ENCODE measurements at regions not wholly inside any gene's neighbourhood (a gene's known extent, or its start where the extent isn't known, plus 50 kb on each side); places are given as distances from the start of the nearest gene placed in this dataset.
A peak's percentile ranks its signal among the peaks of the same experiment; 100 is the strongest.
"Not testable (repeated sequence)": the region's sequence is repeated elsewhere in the genome, so short reads cannot be mapped to it uniquely, and the experiment has no call there.

- not testable (repeated sequence) for DNase-seq; H3K4me3 ChIP-seq; H3K4me1 ChIP-seq (ENCODE audit: control insufficient read depth in 5 of 5, insufficient read depth in 5 of 5, low read length in 5 of 5); ATAC-seq (ENCODE audit: insufficient read depth, low FRiP score); H3K27ac ChIP-seq (ENCODE audit: low read depth in 1 of 2, low read length in 1 of 2); H3K9ac ChIP-seq (ENCODE audit: insufficient read depth in 1 of 2, low read length in 2 of 2); H3K36me3 ChIP-seq (ENCODE audit: control insufficient read depth in 4 of 4, insufficient read depth in 4 of 4, low read length in 4 of 4); H3K27me3 ChIP-seq (ENCODE audit: control insufficient read depth in 3 of 3, insufficient read depth in 3 of 3, low read length in 2 of 3); H3K9me3 ChIP-seq (ENCODE audit: control insufficient read depth in 4 of 4, insufficient read depth in 3 of 4, low read length in 3 of 4)
- 43% methylated on average over 1 of the region's 5 CpGs; no CpG with 5 or more reads in 1 of the 2 donors for WGBS, 2 donors
Observed at GRCh38 chr13:86253497-86253896, 454.3 kb upstream of the SLITRK6 start.

GRCh38 chr13:86255820-86256219 is 456.6 kb upstream of the SLITRK6 start:
- H3K27ac ChIP-seq (ENCODE audit: low read depth in 1 of 2, low read length in 1 of 2); DNase-seq; H3K4me3 ChIP-seq; H3K9ac ChIP-seq (ENCODE audit: insufficient read depth in 1 of 2, low read length in 2 of 2); H3K4me1 ChIP-seq (ENCODE audit: control insufficient read depth in 5 of 5, insufficient read depth in 5 of 5, low read length in 5 of 5); H3K9me3 ChIP-seq (ENCODE audit: control insufficient read depth in 4 of 4, insufficient read depth in 3 of 4, low read length in 3 of 4); H3K36me3 ChIP-seq (ENCODE audit: control insufficient read depth in 4 of 4, insufficient read depth in 4 of 4, low read length in 4 of 4); ATAC-seq (ENCODE audit: insufficient read depth, low FRiP score); H3K27me3 ChIP-seq (ENCODE audit: control insufficient read depth in 3 of 3, insufficient read depth in 3 of 3, low read length in 2 of 3): not testable (repeated sequence)
- WGBS, 2 donors: no CpG with 5 or more reads among the region's 2 CpGs

DNA sequence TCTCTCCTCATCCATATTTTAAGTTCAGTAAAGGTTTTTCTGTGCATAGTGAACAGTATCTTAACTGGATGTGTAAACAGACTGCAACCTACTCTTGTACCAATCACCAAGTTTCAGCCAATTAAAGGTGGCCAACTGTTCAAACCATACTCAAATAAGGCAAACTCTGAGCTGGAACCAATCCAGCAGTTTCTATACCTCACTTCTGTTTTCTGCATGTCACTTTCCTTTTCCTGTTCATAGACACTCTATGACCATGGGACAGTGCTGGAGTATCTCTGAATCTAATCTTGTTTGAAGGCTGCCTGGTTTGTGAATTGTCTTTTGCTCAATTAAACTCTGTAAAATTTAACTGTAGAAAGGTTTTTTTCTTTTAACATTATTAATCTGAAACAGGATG is 470.3 kb upstream of the SLITRK6 start:
- no peaks in the 10 kb centered on the region for H3K4me1 ChIP-seq (ENCODE audit: control insufficient read depth in 5 of 5, insufficient read depth in 5 of 5, low read length in 5 of 5)
- H3K9ac ChIP-seq (ENCODE audit: insufficient read depth in 1 of 2, low read length in 2 of 2): no peak overlapping the region
- H3K27me3 ChIP-seq (ENCODE audit: control insufficient read depth in 3 of 3, insufficient read depth in 3 of 3, low read length in 2 of 3): no peaks in the 10 kb centered on the region
- ATAC-seq (ENCODE audit: insufficient read depth, low FRiP score) (no peak), DNase-seq (peak in 1 of 3 donors; percentile 2)
- H3K27ac ChIP-seq (ENCODE audit: low read depth in 1 of 2, low read length in 1 of 2): no peak overlapping the region
- no peaks in the 10 kb centered on the region for H3K9me3 ChIP-seq (ENCODE audit: control insufficient read depth in 4 of 4, insufficient read depth in 3 of 4, low read length in 3 of 4)
- no peak overlapping the region for H3K4me3 ChIP-seq
- no peaks in the 10 kb centered on the region for H3K36me3 ChIP-seq (ENCODE audit: control insufficient read depth in 4 of 4, insufficient read depth in 4 of 4, low read length in 4 of 4)
- TF ChIP-seq, protein P1, sequence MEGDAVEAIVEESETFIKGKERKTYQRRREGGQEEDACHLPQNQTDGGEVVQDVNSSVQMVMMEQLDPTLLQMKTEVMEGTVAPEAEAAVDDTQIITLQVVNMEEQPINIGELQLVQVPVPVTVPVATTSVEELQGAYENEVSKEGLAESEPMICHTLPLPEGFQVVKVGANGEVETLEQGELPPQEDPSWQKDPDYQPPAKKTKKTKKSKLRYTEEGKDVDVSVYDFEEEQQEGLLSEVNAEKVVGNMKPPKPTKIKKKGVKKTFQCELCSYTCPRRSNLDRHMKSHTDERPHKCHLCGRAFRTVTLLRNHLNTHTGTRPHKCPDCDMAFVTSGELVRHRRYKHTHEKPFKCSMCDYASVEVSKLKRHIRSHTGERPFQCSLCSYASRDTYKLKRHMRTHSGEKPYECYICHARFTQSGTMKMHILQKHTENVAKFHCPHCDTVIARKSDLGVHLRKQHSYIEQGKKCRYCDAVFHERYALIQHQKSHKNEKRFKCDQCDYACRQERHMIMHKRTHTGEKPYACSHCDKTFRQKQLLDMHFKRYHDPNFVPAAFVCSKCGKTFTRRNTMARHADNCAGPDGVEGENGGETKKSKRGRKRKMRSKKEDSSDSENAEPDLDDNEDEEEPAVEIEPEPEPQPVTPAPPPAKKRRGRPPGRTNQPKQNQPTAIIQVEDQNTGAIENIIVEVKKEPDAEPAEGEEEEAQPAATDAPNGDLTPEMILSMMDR (IDR thresholded peaks at IDR 0.05; ENCODE audit: control extremely low read depth, extremely low read depth): no peak

GRCh38 chr13:86282442-86282841 is 483.2 kb upstream of the SLITRK6 start:
- Histone ChIP-seq H3K27me3 (ENCODE audit: control insufficient read depth in 3 of 3, insufficient read depth in 3 of 3, low read length in 2 of 3) (no peaks in the 10 kb centered on the region), H3K9ac (ENCODE audit: insufficient read depth in 1 of 2, low read length in 2 of 2) (no peak overlapping the region), H3K4me1 (ENCODE audit: control insufficient read depth in 5 of 5, insufficient read depth in 5 of 5, low read length in 5 of 5) (peaks cover 0 to 3% (median 0%) of the 10 kb centered on the region in 5 donors), H3K27ac (ENCODE audit: low read depth in 1 of 2, low read length in 1 of 2) (no peak overlapping the region), H3K4me3 (no peak overlapping the region), H3K36me3 (ENCODE audit: control insufficient read depth in 4 of 4, insufficient read depth in 4 of 4, low read length in 4 of 4) (no peaks in the 10 kb centered on the region), H3K9me3 (ENCODE audit: control insufficient read depth in 4 of 4, insufficient read depth in 3 of 4, low read length in 3 of 4) (no peaks in the 10 kb centered on the region)
- WGBS, 2 donors: 5 to 8% methylated on average over 2 of the region's 2 CpGs
- ATAC-seq (ENCODE audit: insufficient read depth, low FRiP score) (no peak), DNase-seq (no peak)
- TF ChIP-seq, protein P1 (IDR thresholded peaks at IDR 0.05; ENCODE audit: control extremely low read depth, extremely low read depth): no peak

DNA sequence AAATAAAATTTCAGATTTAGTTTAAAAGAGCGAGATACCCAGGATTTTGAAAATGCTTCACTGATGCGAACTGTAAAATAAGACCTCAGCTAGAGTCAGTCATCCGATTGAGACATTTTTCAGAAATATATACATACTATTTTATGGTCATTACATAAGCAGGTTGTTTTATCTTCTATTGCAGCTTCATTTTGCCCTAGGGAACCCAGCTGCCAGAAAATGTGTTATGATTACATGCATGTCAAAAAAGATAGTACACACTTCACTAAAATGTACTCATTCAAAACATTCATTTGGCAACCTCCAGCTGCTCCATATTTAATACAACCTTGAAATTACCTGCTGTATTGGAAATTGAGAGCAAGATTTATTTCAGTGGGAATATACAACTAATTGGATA is 483.8 kb upstream of the SLITRK6 start:
- ATAC-seq (ENCODE audit: insufficient read depth, low FRiP score): no peak
- DNase-seq: no peak
- no peak overlapping the region for H3K4me3 ChIP-seq
- WGBS, 2 donors: 92 to 93% methylated on average over 3 of the region's 3 CpGs
- H3K27ac ChIP-seq (ENCODE audit: low read depth in 1 of 2, low read length in 1 of 2): no peak overlapping the region
- TF ChIP-seq, protein P1 (IDR thresholded peaks at IDR 0.05; ENCODE audit: control extremely low read depth, extremely low read depth): no peak
- no peak overlapping the region for H3K9ac ChIP-seq (ENCODE audit: insufficient read depth in 1 of 2, low read length in 2 of 2)
- no peaks in the 10 kb centered on the region for H3K9me3 ChIP-seq (ENCODE audit: control insufficient read depth in 4 of 4, insufficient read depth in 3 of 4, low read length in 3 of 4)
- H3K4me1 ChIP-seq (ENCODE audit: control insufficient read depth in 5 of 5, insufficient read depth in 5 of 5, low read length in 5 of 5): peaks cover 0 to 3% (median 0%) of the 10 kb centered on the region in 5 donors
- H3K27me3 ChIP-seq (ENCODE audit: control insufficient read depth in 3 of 3, insufficient read depth in 3 of 3, low read length in 2 of 3): no peaks in the 10 kb centered on the region
- H3K36me3 ChIP-seq (ENCODE audit: control insufficient read depth in 4 of 4, insufficient read depth in 4 of 4, low read length in 4 of 4): no peaks in the 10 kb centered on the region
